H1 (cell line): ENCODE measurements at regions not wholly inside any gene's neighbourhood (a gene's known extent, or its start where the extent isn't known, plus 50 kb on each side); places are given as distances from the start of the nearest gene placed in this dataset.

Source experiments
- CTCF ChIA-PET: fragments of 300-600 bp; sonication (Branson Sonifier 250); formaldehyde crosslinking; loops from one replicate; lab custom pipeline; 2021; ENCODE audit not compliant: partially characterized antibody; lab: Charles Lee
- POLR2A ChIA-PET: fragments of 300-600 bp; sonication (Branson Sonifier 250); formaldehyde crosslinking; loops from one replicate; lab custom pipeline; 2021; ENCODE audit warnings: inconsistent platforms; ENCODE audit not compliant: partially characterized antibody; lab: Charles Lee
- DNase-seq, 2 experiments: peaks; one replicate each; pipeline versions ENCODE4 v3.0.0 to v3.0.0-alpha.2; 2010 to 2022; ENCODE audit warnings: low spot score in 2 of 2, low read depth in 1 of 2, mixed read lengths in 1 of 2
- FAIRE-seq: peaks from 2 replicates; lab custom pipeline; 2011; peaks lifted over from hg19 to GRCh38; lab: Jason Lieb, UNC
- H2AFZ ChIP-seq: 2 replicates; pipeline ENCODE4 v1.8.1; 2012; ENCODE audit warnings: low read length, inconsistent platforms
- H2AK5ac ChIP-seq: 2 replicates; pipeline ENCODE4 v1.6.1; 2013; ENCODE audit warnings: low read depth, low read length
- H2BK120ac ChIP-seq: replicated peaks from 2 replicates; pipeline ENCODE3; 2013; ENCODE audit warnings: low read depth, low read length, inconsistent platforms
- H2BK12ac ChIP-seq: 2 replicates; pipeline ENCODE4 v1.6.1; 2013; ENCODE audit warnings: low read depth, low read length
- H2BK15ac ChIP-seq: 2 replicates; pipeline ENCODE4 v1.6.1; 2013; ENCODE audit warnings: low read length
- H2BK20ac ChIP-seq: 2 replicates; pipeline ENCODE4 v1.6.1; 2013; ENCODE audit warnings: low read length
- H2BK5ac ChIP-seq: 2 replicates; pipeline ENCODE4 v1.6.1; 2013; ENCODE audit warnings: low read depth, low read length
- H3K14ac ChIP-seq: 2 replicates; pipeline ENCODE4 v1.6.1; 2013; ENCODE audit warnings: inconsistent platforms; ENCODE audit not compliant: insufficient read length
- H3K18ac ChIP-seq: 2 replicates; pipeline ENCODE4 v1.6.1; 2013; ENCODE audit warnings: low read length; ENCODE audit errors: extremely low read depth
- H3K23ac ChIP-seq: 2 replicates; pipeline ENCODE4 v1.6.1; 2013; ENCODE audit warnings: inconsistent platforms; ENCODE audit not compliant: insufficient read length
- H3K23me2 ChIP-seq: 2 replicates; pipeline ENCODE4 v1.6.1; 2013; ENCODE audit warnings: low read depth, low read length
- H3K27ac ChIP-seq: 2 replicates; pipeline ENCODE4 v1.6.1; 2011; ENCODE audit warnings: low read depth, low read length, inconsistent platforms
- H3K27me3 ChIP-seq, 4 experiments: replicated peaks in 1 of 4; 1 replicate in 1 of 4; 2 replicates in 3 of 4; pipeline versions ENCODE4 v1.6.1 to v1.8.1; 2011 to 2013; ENCODE audit warnings: low read length in 3 of 4, mild to moderate bottlenecking in 3 of 4, inconsistent platforms in 2 of 4, mixed read lengths in 2 of 4, moderate library complexity in 1 of 4; ENCODE audit not compliant: control insufficient read depth in 3 of 4, insufficient read depth in 3 of 4; ENCODE audit errors: extremely low read depth in 1 of 4
- H3K36me3 ChIP-seq, 4 experiments: 2 replicates each; pipeline versions ENCODE4 v1.6.1 to v1.8.1; 2011 to 2013; ENCODE audit warnings: mild to moderate bottlenecking in 4 of 4, low read length in 3 of 4, moderate library complexity in 2 of 4, control low read depth in 1 of 4, inconsistent platforms in 1 of 4; ENCODE audit not compliant: insufficient read depth in 4 of 4, control insufficient read depth in 2 of 4
- H3K4ac ChIP-seq: replicated peaks from 2 replicates; pipeline ENCODE3; 2013; ENCODE audit warnings: low read length, low read depth, mixed read lengths, inconsistent platforms; ENCODE audit not compliant: insufficient read length
- H3K4me1 ChIP-seq, 4 experiments: replicated peaks in 1 of 4; 1 replicate in 1 of 4; 2 replicates in 3 of 4; pipeline versions ENCODE4 v1.6.1 to v1.8.1; 2011 to 2013; ENCODE audit warnings: low read length in 3 of 4, inconsistent platforms in 2 of 4, mixed read lengths in 1 of 4; ENCODE audit not compliant: insufficient read depth in 4 of 4, control insufficient read depth in 3 of 4
- H3K4me2 ChIP-seq, 2 experiments: 2 replicates each; pipeline versions ENCODE4 v1.6.1 to v1.8.1; 2011 to 2013; ENCODE audit warnings: low read depth in 2 of 2, low read length in 2 of 2, control low read depth in 1 of 2, inconsistent platforms in 1 of 2, mild to moderate bottlenecking in 1 of 2; ENCODE audit not compliant: insufficient read depth in 1 of 2
- H3K4me3 ChIP-seq, 4 experiments: fragments of 200-600, 300-600 bp in 1 of 4; sonication (generic), shearing (Covaris generic), sonication (Bioruptor Twin) in 1 of 4; 2 replicates each; pipeline versions ENCODE4 v1.5.1 to v1.8.1; 2011 to 2016; ENCODE audit warnings: low read length in 4 of 4, low read depth in 3 of 4, control low read depth in 2 of 4, inconsistent platforms in 2 of 4, mild to moderate bottlenecking in 2 of 4, mixed read lengths in 1 of 4, moderate library complexity in 1 of 4; ENCODE audit not compliant: insufficient read depth in 2 of 4; ENCODE audit errors: extremely low read depth in 1 of 4
- H3K56ac ChIP-seq: replicated peaks from 2 replicates; pipeline ENCODE3; 2013; ENCODE audit warnings: low read depth, mild to moderate bottlenecking, mixed read lengths, low read length, inconsistent platforms; ENCODE audit not compliant: insufficient read length
- H3K79me1 ChIP-seq: 2 replicates; pipeline ENCODE4 v1.6.1; 2013; ENCODE audit warnings: low read depth, low read length, control low read depth
- H3K79me2 ChIP-seq, 2 experiments: 2 replicates each; pipeline versions ENCODE4 v1.6.1 to v1.8.1; 2012 to 2013; ENCODE audit warnings: low read length in 2 of 2, mild to moderate bottlenecking in 2 of 2, inconsistent platforms in 1 of 2; ENCODE audit not compliant: insufficient read depth in 2 of 2, control insufficient read depth in 1 of 2
- H3K9ac ChIP-seq, 4 experiments: replicated peaks in 1 of 4; 1 replicate in 1 of 4; 2 replicates in 3 of 4; pipeline versions ENCODE4 v1.6.1 to v1.8.1; 2011 to 2013; ENCODE audit warnings: low read depth in 3 of 4, low read length in 3 of 4, control low read depth in 2 of 4, mild to moderate bottlenecking in 2 of 4, moderate library complexity in 2 of 4, inconsistent platforms in 1 of 4; ENCODE audit errors: extremely low read depth in 1 of 4
- H3K9me3 ChIP-seq, 2 experiments: 2 replicates each; pipeline versions ENCODE4 v1.6.1 to v1.8.1; 2012 to 2013; ENCODE audit warnings: mild to moderate bottlenecking in 2 of 2, moderate library complexity in 2 of 2, control low read depth in 1 of 2, inconsistent platforms in 1 of 2, low read depth in 1 of 2, low read length in 1 of 2, mixed read lengths in 1 of 2; ENCODE audit not compliant: insufficient read depth in 2 of 2
- H4K20me1 ChIP-seq, 2 experiments: replicated peaks in 1 of 2; 2 replicates each; pipeline versions ENCODE3 to v1.8.1; 2011 to 2013; ENCODE audit warnings: inconsistent platforms in 2 of 2, low read length in 2 of 2, mild to moderate bottlenecking in 1 of 2; ENCODE audit not compliant: insufficient read depth in 2 of 2, control insufficient read depth in 1 of 2
- H4K5ac ChIP-seq: 2 replicates; pipeline ENCODE4 v1.6.1; 2013; ENCODE audit warnings: low read length, low read depth, mixed read lengths, inconsistent platforms; ENCODE audit not compliant: insufficient read length
- H4K8ac ChIP-seq: 2 replicates; pipeline ENCODE4 v1.8.0; 2013; ENCODE audit warnings: mild to moderate bottlenecking, moderate library complexity, low read length, inconsistent platforms; ENCODE audit not compliant: insufficient read depth; ENCODE audit errors: extremely low read depth
- H4K91ac ChIP-seq: replicated peaks from 2 replicates; pipeline ENCODE3; 2013; ENCODE audit warnings: low read length, mixed read lengths, inconsistent platforms; ENCODE audit not compliant: insufficient read length
- BRCA1 ChIP-seq: IDR thresholded peaks from 2 replicates; pipeline ENCODE4 v1.6.1; 2012; ENCODE audit warnings: low read depth, low read length, improper control_type of control experiment
- CBX8 ChIP-seq: fragments of 300-800, 300-1000 bp; sonication (generic); IDR thresholded peaks from 2 replicates; pipeline ENCODE4 v1.7.1; 2016; ENCODE audit warnings: low read depth, low read length, borderline replicate concordance
- CTBP2 ChIP-seq: IDR thresholded peaks from 2 replicates; pipeline ENCODE4 v1.7.0; 2011; ENCODE audit warnings: borderline replicate concordance, mild to moderate bottlenecking, moderate library complexity, mixed read lengths, low read length; ENCODE audit not compliant: insufficient read depth, insufficient read length
- HDAC2 ChIP-seq, 2 experiments: fragments of 300-600 bp in 1 of 2; sonication (generic) in 1 of 2; IDR thresholded peaks; 2 replicates each; pipeline ENCODE4 v1.6.1; 2011 to 2012; ENCODE audit warnings: low read depth in 2 of 2, low read length in 2 of 2, mild to moderate bottlenecking in 2 of 2, moderate library complexity in 2 of 2, borderline replicate concordance in 1 of 2, inconsistent platforms in 1 of 2
- HDAC6 ChIP-seq: IDR thresholded peaks from one replicate; pipeline ENCODE4 v1.7.1; 2012; ENCODE audit warnings: low read depth, mild to moderate bottlenecking, inconsistent platforms, low read length, moderate library complexity
- MAFK ChIP-seq: IDR thresholded peaks from 2 replicates; pipeline ENCODE4 v1.6.1; 2012; ENCODE audit warnings: low read depth, mild to moderate bottlenecking, improper control_type of control experiment, low read length
- PHF8 ChIP-seq: fragments of 200-600 bp; sonication (generic); conservative IDR thresholded peaks from 2 replicates; pipeline ENCODE4 v1.7.1; 2012; ENCODE audit warnings: low read depth, mild to moderate bottlenecking, inconsistent platforms, low read length, moderate library complexity
- SP1 ChIP-seq: IDR thresholded peaks from 2 replicates; pipeline ENCODE4 v1.6.1; 2011; ENCODE audit warnings: low read depth, low read length
- WGBS, 2 experiments: shearing (Covaris generic) in 1 of 2; methylation state at CpG; one replicate each; pipeline versions ENCODE4 v1.1.6 to v1.1.7; 2013 to 2015; ENCODE audit warnings: low lambda C conversion rate in 2 of 2, mixed read lengths in 2 of 2, inconsistent platforms in 1 of 2, low coverage in 1 of 2, missing lambda C conversion rate in 1 of 2; ENCODE audit not compliant: insufficient replicate concordance in 2 of 2, insufficient coverage in 1 of 2, insufficient read length in 1 of 2; ENCODE audit errors: extremely low coverage in 1 of 2, missing lambda C conversion rate in 1 of 2; 5-methylcytosine and 5-hydroxymethylcytosine counted together

DNA sequence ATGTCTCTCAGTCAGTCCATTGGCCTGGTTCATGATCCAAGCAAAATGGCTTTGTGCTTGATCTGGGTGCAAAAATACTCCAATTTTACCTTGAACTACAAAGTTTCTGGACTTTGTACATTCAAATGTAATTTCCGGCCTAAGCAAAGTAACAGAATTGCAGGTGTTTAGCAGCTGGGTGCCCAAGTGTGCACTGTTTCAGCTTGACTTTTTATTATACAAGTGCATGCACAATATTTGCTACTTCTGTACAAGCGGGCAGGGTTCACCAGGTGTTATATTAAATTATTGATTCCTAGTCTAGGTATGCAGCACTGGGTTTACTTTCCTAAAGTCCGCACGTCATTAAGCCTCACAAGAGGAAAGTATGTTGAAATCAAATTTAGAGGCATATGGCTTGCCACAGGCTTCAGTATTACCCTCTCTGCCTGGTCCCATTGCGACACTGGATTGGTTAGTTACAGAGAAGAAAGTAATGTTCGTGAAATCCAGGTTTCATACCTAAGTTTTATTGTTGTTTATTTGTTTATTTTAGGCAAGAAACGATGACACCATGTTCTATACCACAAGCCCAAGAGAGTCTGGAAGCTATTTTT is 376.9 kb upstream of the CTSO start:
- FAIRE-seq, result no peak
- no peaks in the 10 kb centered on the region for H4K20me1 ChIP-seq
- no peak overlapping the region for H3K4me3 ChIP-seq
- no peak for TF ChIP-seq HDAC2 (IDR thresholded peaks at IDR 0.05; ENCODE audit: borderline replicate concordance in 1 of 2, low read depth in 2 of 2, low read length in 2 of 2)
- TF ChIP-seq MAFK, result no peak
- TF ChIP-seq SP1, result no peak
- no peak for TF ChIP-seq CBX8
- TF ChIP-seq PHF8, result no peak
- TF ChIP-seq CTBP2, result no peak
- TF ChIP-seq BRCA1, result no peak
- no peak for TF ChIP-seq HDAC6
- no peak overlapping the region for H3K18ac ChIP-seq
- H3K9ac ChIP-seq, result no peak overlapping the region
- H2BK12ac ChIP-seq, result no peak overlapping the region
- no peaks in the 10 kb centered on the region for H3K79me1 ChIP-seq
- H4K91ac ChIP-seq, result no peak overlapping the region
- POLR2A ChIA-PET, result no interaction called here
- H3K23me2 ChIP-seq, result no peaks in the 10 kb centered on the region
- H2BK120ac ChIP-seq, result no peak overlapping the region
- no peak overlapping the region for H2AFZ ChIP-seq
- no peak overlapping the region for H3K4me2 ChIP-seq
- H3K14ac ChIP-seq, result no peak overlapping the region
- H2BK15ac ChIP-seq, result no peak overlapping the region
- 83% methylated on average over 7 of the region's 7 CpGs; no CpG with 5 or more reads in 1 of the 2 experiments for WGBS, 2 experiments
- H3K23ac ChIP-seq, result no peak overlapping the region
- no peaks in the 10 kb centered on the region for H3K36me3 ChIP-seq
- H3K79me2 ChIP-seq, result no peaks in the 10 kb centered on the region
- no peaks in the 10 kb centered on the region for H3K27me3 ChIP-seq
- H3K27ac ChIP-seq, result no peak overlapping the region
- DNase-seq, result no peak
- no peak overlapping the region for H2AK5ac ChIP-seq
- no peaks in the 10 kb centered on the region for H3K9me3 ChIP-seq
- H3K4ac ChIP-seq, result no peak overlapping the region
- no peak overlapping the region for H4K5ac ChIP-seq
- no peak overlapping the region for H4K8ac ChIP-seq
- H2BK20ac ChIP-seq, result no peak overlapping the region
- no peaks in the 10 kb centered on the region for H3K4me1 ChIP-seq
- no peak overlapping the region for H2BK5ac ChIP-seq
- H3K56ac ChIP-seq, result no peak overlapping the region
- CTCF ChIA-PET, result interaction anchor here (0.6 to 0.7 kb wide), 2 partner anchors 89 to 587 kb away, joined by 3 read pairs; no protein-coding TSS in a partner anchor
